GM23248 (cell line): ENCODE measurements at regions not wholly inside any gene's neighbourhood (a gene's known extent, or its start where the extent isn't known, plus 50 kb on each side); places are given as distances from the start of the nearest gene placed in this dataset.
A peak's percentile ranks its signal among the peaks of the same experiment; 100 is the strongest.

Source experiments
- DNase-seq: peaks from one replicate; pipeline ENCODE4 v3.0.0-alpha.2; 2015
- H2AFZ ChIP-seq: fragments of 200-600 bp; sonication (generic); 2 replicates; pipeline ENCODE4 v1.6.1; 2016; ENCODE audit warnings: antibody characterized with exemption
- H3F3A ChIP-seq: fragments of 200-600 bp; sonication (generic); 2 replicates; pipeline ENCODE4 v1.6.1; 2016; ENCODE audit warnings: mild to moderate bottlenecking, antibody characterized with exemption, mixed run types; ENCODE audit not compliant: insufficient read depth
- H3K27ac ChIP-seq: fragments of 200-600 bp; sonication (generic); 2 replicates; pipeline ENCODE4 v1.5.1; 2016; ENCODE audit warnings: mild to moderate bottlenecking
- H3K27me3 ChIP-seq: fragments of 200-600 bp; sonication (generic); replicated peaks from 2 replicates; pipeline ENCODE4 v1.6.1; 2016; ENCODE audit warnings: mild to moderate bottlenecking; ENCODE audit not compliant: insufficient read depth
- H3K36me3 ChIP-seq: fragments of 200-600 bp; sonication (generic); 2 replicates; pipeline ENCODE4 v1.6.1; 2016; ENCODE audit warnings: low read depth, mild to moderate bottlenecking
- H3K4me1 ChIP-seq: fragments of 200-600 bp; sonication (generic); 2 replicates; pipeline ENCODE4 v1.6.1; 2016; ENCODE audit warnings: mild to moderate bottlenecking; ENCODE audit not compliant: insufficient read depth
- H3K4me2 ChIP-seq: fragments of 200-600 bp; sonication (generic); one replicate; pipeline ENCODE4 v1.6.1; 2016; ENCODE audit warnings: mild to moderate bottlenecking; ENCODE audit not compliant: unreplicated experiment
- H3K4me3 ChIP-seq: fragments of 200-600 bp; sonication (generic); 2 replicates; pipeline ENCODE4 v1.5.1; 2016; ENCODE audit warnings: mild to moderate bottlenecking
- H3K79me2 ChIP-seq: fragments of 200-600 bp; sonication (generic); 2 replicates; pipeline ENCODE4 v1.6.1; 2016; ENCODE audit warnings: mild to moderate bottlenecking; ENCODE audit not compliant: insufficient read depth
- H3K9ac ChIP-seq: fragments of 200-600 bp; sonication (generic); 2 replicates; pipeline ENCODE4 v1.6.1; 2016; ENCODE audit warnings: mild to moderate bottlenecking
- H3K9me2 ChIP-seq: fragments of 200-600 bp; sonication (generic); 2 replicates; pipeline ENCODE4 v1.6.1; 2016; ENCODE audit warnings: mixed run types, mild to moderate bottlenecking, moderate library complexity; ENCODE audit not compliant: insufficient read depth
- H3K9me3 ChIP-seq: fragments of 200-600 bp; sonication (generic); one replicate; pipeline ENCODE4 v1.6.1; 2017; ENCODE audit warnings: low read depth
- H4K20me1 ChIP-seq: fragments of 200-600 bp; sonication (generic); 2 replicates; pipeline ENCODE4 v1.6.0; 2016; ENCODE audit not compliant: insufficient read depth
- EZH2 ChIP-seq: fragments of 200-600 bp; sonication (generic); IDR thresholded peaks from 2 replicates; pipeline ENCODE4 v1.6.1; 2018; ENCODE audit warnings: antibody characterized with exemption, mild to moderate bottlenecking; ENCODE audit not compliant: insufficient read depth, poor library complexity, severe bottlenecking
- EZH2phosphoT487 ChIP-seq: fragments of 200-600 bp; sonication (generic); IDR thresholded peaks from 2 replicates; pipeline ENCODE4 v1.6.1; 2018; ENCODE audit warnings: antibody characterized with exemption, moderate library complexity, mild to moderate bottlenecking, low read depth; ENCODE audit not compliant: insufficient read depth
- WGBS, 2 experiments: methylation state at CpG; one replicate each; pipeline ENCODE4 v1.1.6; 2015 to 2017; ENCODE audit warnings: low lambda C conversion rate in 2 of 2, low coverage in 1 of 2; ENCODE audit errors: missing lambda C conversion rate in 2 of 2; 5-methylcytosine and 5-hydroxymethylcytosine counted together
- in situ Hi-C: fragments of 300-500 bp; cut with MboI; formaldehyde crosslinking; loops from 2 replicates; pipeline ENCODE4 v1.15.0; 2020

- H3K4me2 ChIP-seq = no peak overlapping the region
- TF ChIP-seq EZH2 (no peak), EZH2phosphoT487 (no peak)
- no peak overlapping the region for H3K4me3 ChIP-seq
- no peaks in the 10 kb centered on the region for H3K79me2 ChIP-seq
- no peak overlapping the region for H3K27ac ChIP-seq
- H3K36me3 ChIP-seq = no peaks in the 10 kb centered on the region
- H3F3A ChIP-seq = no peaks in the 10 kb centered on the region
- peak; percentile 8 for DNase-seq
- H2AFZ ChIP-seq = no peak overlapping the region
- no peaks in the 10 kb centered on the region for H3K9me2 ChIP-seq
- no peaks in the 10 kb centered on the region for H4K20me1 ChIP-seq
- no peaks in the 10 kb centered on the region for H3K27me3 ChIP-seq
- H3K9me3 ChIP-seq = no peaks in the 10 kb centered on the region
- no peaks in the 10 kb centered on the region for H3K4me1 ChIP-seq
- in situ Hi-C loops = no loop called here
- no peak overlapping the region for H3K9ac ChIP-seq
Observed at GRCh38 chr1:207221934-207222351, 99.5 kb upstream of the CD55 start.

- H3K79me2 ChIP-seq = no peaks in the 10 kb centered on the region
- no peak overlapping the region for H3K4me2 ChIP-seq
- no peaks in the 10 kb centered on the region for H3K36me3 ChIP-seq
- no peaks in the 10 kb centered on the region for H3F3A ChIP-seq
- H2AFZ ChIP-seq = no peak overlapping the region
- H3K27me3 ChIP-seq = no peaks in the 10 kb centered on the region
- no peaks in the 10 kb centered on the region for H3K9me3 ChIP-seq
- no peak overlapping the region for H3K9ac ChIP-seq
- in situ Hi-C loops = no loop called here
- no peaks in the 10 kb centered on the region for H4K20me1 ChIP-seq
- no peak overlapping the region for H3K4me3 ChIP-seq
- WGBS, 2 experiments = 50 to 57% methylated on average over 2 of the region's 2 CpGs
- H3K9me2 ChIP-seq = no peaks in the 10 kb centered on the region
- no peak for DNase-seq
- no peaks in the 10 kb centered on the region for H3K4me1 ChIP-seq
- no peak overlapping the region for H3K27ac ChIP-seq
- TF ChIP-seq EZH2phosphoT487 = no peak
- TF ChIP-seq EZH2 = no peak
Observed at GRCh38 chr1:207223162-207223561, 98.3 kb upstream of the CD55 start.

GRCh38 chr1:207224666-207225065 lies 96.8 kb upstream of the CD55 start:
- no peak overlapping the region for H3K4me2 ChIP-seq
- no peaks in the 10 kb centered on the region for H3K79me2 ChIP-seq
- H3K4me1 ChIP-seq = no peaks in the 10 kb centered on the region
- H3F3A ChIP-seq = no peaks in the 10 kb centered on the region
- H3K27me3 ChIP-seq = no peaks in the 10 kb centered on the region
- no peak overlapping the region for H3K4me3 ChIP-seq
- DNase-seq = no peak
- H3K27ac ChIP-seq = no peak overlapping the region
- H3K9me2 ChIP-seq = no peaks in the 10 kb centered on the region
- H4K20me1 ChIP-seq = no peaks in the 10 kb centered on the region
- no peak for TF ChIP-seq EZH2
- TF ChIP-seq EZH2phosphoT487 = no peak
- H3K9me3 ChIP-seq = no peaks in the 10 kb centered on the region
- no peaks in the 10 kb centered on the region for H3K36me3 ChIP-seq
- no peak overlapping the region for H2AFZ ChIP-seq
- in situ Hi-C loops = no loop called here
- H3K9ac ChIP-seq = no peak overlapping the region

- H3K4me3 ChIP-seq = no peak overlapping the region
- no peaks in the 10 kb centered on the region for H3K9me3 ChIP-seq
- no peaks in the 10 kb centered on the region for H3F3A ChIP-seq
- no peak overlapping the region for H3K4me2 ChIP-seq
- H3K79me2 ChIP-seq = no peaks in the 10 kb centered on the region
- H3K36me3 ChIP-seq = no peaks in the 10 kb centered on the region
- no peak for TF ChIP-seq EZH2phosphoT487
- TF ChIP-seq EZH2 = no peak
- H3K27ac ChIP-seq = no peak overlapping the region
- H3K4me1 ChIP-seq = no peaks in the 10 kb centered on the region
- H3K9me2 ChIP-seq = no peaks in the 10 kb centered on the region
- H3K27me3 ChIP-seq = no peaks in the 10 kb centered on the region
- no peak overlapping the region for H3K9ac ChIP-seq
- in situ Hi-C loops = no loop called here
- H2AFZ ChIP-seq = no peak overlapping the region
- no peaks in the 10 kb centered on the region for H4K20me1 ChIP-seq
- no peak for DNase-seq
- 48 to 57% methylated on average over 2 of the region's 2 CpGs for WGBS, 2 experiments
Observed at GRCh38 chr1:207227131-207227630, 94.3 kb upstream of the CD55 start.

GRCh38 chr1:207228987-207229386 lies 92.5 kb upstream of the CD55 start:
- no peaks in the 10 kb centered on the region for H3K27me3 ChIP-seq
- H3F3A ChIP-seq = no peaks in the 10 kb centered on the region
- no peak for DNase-seq
- TF ChIP-seq EZH2phosphoT487 (no peak), EZH2 (no peak)
- no peaks in the 10 kb centered on the region for H3K4me1 ChIP-seq
- in situ Hi-C loops = no loop called here
- H3K27ac ChIP-seq = no peak overlapping the region
- H3K36me3 ChIP-seq = no peaks in the 10 kb centered on the region
- 65 to 73% methylated on average over 7 of the region's 7 CpGs for WGBS, 2 experiments
- no peaks in the 10 kb centered on the region for H4K20me1 ChIP-seq
- no peaks in the 10 kb centered on the region for H3K79me2 ChIP-seq
- H3K9me2 ChIP-seq = no peaks in the 10 kb centered on the region
- H3K4me3 ChIP-seq = no peak overlapping the region
- H3K4me2 ChIP-seq = no peak overlapping the region
- H3K9me3 ChIP-seq = no peaks in the 10 kb centered on the region
- H3K9ac ChIP-seq = no peak overlapping the region
- H2AFZ ChIP-seq = no peak overlapping the region
